Fibroblast of pulmonary artery (primary cell): ENCODE measurements at regions not wholly inside any gene's neighbourhood (a gene's known extent, or its start where the extent isn't known, plus 50 kb on each side); places are given as distances from the start of the nearest gene placed in this dataset.

Experiments
- DNase-seq: peaks from one replicate; pipeline ENCODE4 v3.0.0-alpha.2; 2010; ENCODE audit warnings: low read depth
- H3K4me3 ChIP-seq: replicated peaks from 2 replicates; pipeline ENCODE4 v1.5.1; 2011; ENCODE audit warnings: low read depth, mild to moderate bottlenecking, control low read depth, low read length, moderate library complexity
- TF ChIP-seq, protein P1 (sequence below): IDR thresholded peaks from 2 replicates; pipeline ENCODE4 v1.5.1; 2011; ENCODE audit warnings: mild to moderate bottlenecking, control low read depth, low read length, inconsistent platforms; ENCODE audit errors: missing control alignments

DNA sequence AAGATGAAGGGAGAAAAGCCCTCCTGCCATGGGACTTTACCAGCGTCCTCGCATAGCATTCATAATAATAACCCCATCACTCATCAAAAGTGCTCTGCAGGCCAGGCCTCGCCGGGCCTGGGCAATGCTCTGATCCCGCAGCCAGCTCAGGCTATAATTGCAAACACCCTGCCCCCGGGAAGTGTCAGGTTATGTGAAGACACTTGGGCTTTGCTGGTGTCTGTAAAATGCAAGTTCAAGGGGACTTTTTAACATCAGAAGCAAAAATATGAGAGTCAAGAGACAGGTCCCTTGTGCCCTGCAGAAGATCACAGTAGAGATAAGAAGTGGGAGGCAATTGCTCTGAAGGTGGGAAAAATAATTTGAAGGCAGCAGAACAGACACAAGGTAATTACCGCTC is 381.0 kb downstream of the MAFB start:
- TF ChIP-seq, protein P1, sequence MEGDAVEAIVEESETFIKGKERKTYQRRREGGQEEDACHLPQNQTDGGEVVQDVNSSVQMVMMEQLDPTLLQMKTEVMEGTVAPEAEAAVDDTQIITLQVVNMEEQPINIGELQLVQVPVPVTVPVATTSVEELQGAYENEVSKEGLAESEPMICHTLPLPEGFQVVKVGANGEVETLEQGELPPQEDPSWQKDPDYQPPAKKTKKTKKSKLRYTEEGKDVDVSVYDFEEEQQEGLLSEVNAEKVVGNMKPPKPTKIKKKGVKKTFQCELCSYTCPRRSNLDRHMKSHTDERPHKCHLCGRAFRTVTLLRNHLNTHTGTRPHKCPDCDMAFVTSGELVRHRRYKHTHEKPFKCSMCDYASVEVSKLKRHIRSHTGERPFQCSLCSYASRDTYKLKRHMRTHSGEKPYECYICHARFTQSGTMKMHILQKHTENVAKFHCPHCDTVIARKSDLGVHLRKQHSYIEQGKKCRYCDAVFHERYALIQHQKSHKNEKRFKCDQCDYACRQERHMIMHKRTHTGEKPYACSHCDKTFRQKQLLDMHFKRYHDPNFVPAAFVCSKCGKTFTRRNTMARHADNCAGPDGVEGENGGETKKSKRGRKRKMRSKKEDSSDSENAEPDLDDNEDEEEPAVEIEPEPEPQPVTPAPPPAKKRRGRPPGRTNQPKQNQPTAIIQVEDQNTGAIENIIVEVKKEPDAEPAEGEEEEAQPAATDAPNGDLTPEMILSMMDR, result no peak
- no peak overlapping the region for H3K4me3 ChIP-seq
- DNase-seq, result no peak

- DNase-seq, result no peak
- TF ChIP-seq, protein P1, result no peak
- no peak overlapping the region for H3K4me3 ChIP-seq
Observed at GRCh38 chr20:40307268-40307667, 381.8 kb downstream of the MAFB start.

GRCh38 chr20:40305303-40305702 is 383.7 kb downstream of the MAFB start:
- no peak overlapping the region for H3K4me3 ChIP-seq
- TF ChIP-seq, protein P1, result no peak

DNA sequence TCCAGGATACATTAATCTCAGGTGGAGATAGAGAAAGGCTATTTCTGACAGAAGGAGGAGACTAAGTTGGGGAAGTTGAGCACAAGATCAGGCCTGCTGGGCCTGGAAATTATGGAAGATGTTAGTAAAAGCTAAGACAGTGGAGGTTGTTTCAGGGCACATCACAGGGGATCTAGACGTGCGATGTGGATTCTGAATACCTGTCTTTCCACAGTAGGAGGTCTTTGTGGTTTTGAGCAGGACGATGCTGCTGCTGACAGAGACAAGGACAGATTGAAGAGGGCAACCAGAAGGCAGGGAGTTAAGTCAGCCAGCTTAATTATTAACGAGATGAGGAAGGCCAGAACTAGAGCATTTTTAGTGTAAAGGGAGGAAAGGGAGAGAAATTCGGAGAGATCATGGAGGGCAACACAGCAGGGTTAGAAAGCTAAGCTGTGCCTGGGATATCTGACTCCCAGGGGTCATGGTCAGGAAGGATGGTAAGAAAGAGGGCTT is 384.9 kb downstream of the MAFB start:
- H3K4me3 ChIP-seq, result no peak overlapping the region
- no peak for DNase-seq
- TF ChIP-seq, protein P1, result no peak

More at GRCh38 chr20:40305303-40305702, 383.7 kb downstream of the MAFB start:
- no peak for DNase-seq

DNA sequence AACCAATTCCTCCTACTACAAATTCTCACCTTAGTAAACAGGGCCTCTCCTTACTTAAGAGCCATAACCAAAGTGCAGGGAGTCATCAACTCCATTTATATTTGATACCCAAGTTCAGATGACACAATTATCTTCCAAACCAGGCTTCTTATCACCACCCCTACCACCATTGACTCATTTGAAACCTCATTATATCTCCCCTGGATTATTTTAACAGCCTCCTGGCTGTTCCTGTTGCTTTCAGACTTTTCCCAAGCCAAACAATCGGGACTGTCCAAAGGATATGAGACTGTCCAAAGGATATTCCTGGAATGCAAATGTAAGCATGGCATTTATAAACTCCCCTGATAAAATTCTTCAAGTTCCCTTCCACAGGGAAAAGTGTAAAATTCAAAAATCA is 394.3 kb downstream of the MAFB start:
- H3K4me3 ChIP-seq, result no peak overlapping the region
- TF ChIP-seq, protein P1, result no peak
- DNase-seq, result no peak

DNA sequence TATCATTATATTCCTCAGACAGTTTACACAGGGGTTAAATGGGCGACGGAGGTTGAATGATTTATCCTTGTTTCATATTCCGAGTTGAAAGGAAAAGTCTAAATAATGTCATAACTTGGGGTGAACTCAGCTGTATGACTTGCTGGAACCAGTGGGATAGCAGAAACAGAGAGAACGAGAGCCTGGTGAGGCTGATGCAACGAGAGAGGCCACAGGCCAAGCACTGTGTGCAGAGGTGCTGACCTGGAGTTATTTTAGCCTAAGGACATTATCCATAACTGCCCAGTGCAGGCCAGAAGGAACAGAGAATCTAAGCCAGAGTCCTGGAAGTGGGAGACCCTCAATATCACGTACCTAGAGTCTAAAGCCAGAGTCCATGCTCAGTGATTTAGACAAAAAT is 394.9 kb downstream of the MAFB start:
- TF ChIP-seq, protein P1, result no peak
- DNase-seq, result no peak
- no peak overlapping the region for H3K4me3 ChIP-seq

DNA sequence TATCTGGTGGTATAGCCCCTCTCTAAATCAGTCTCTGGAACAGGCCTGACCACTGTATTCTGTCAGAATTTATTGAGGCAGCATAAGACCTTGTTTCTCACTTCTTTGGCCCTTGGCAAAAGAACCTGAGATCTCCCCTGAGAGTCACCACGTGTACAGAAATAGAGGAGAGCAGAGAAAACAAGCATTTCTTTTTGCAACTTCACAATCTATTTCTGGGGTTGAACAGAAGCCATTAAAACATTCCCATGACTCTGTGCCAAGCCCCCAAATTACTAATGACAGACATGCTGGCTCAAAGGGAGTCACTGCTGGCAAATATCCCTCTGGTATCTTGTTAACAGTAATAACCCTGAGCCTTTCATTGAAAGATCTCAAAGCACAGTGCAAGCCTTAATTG is 395.3 kb downstream of the MAFB start:
- peak; percentile 8 for DNase-seq
- no peak overlapping the region for H3K4me3 ChIP-seq
- TF ChIP-seq, protein P1, result no peak
